Stomach (tissue), 8 donors: ENCODE measurements at regions not wholly inside any gene's neighbourhood (a gene's known extent, or its start where the extent isn't known, plus 50 kb on each side); places are given as distances from the start of the nearest gene placed in this dataset.

Experiments
- DNase-seq, 2 donors: peaks; one replicate each; pipeline versions ENCODE4 v3.0.0 to v3.0.0-alpha.2; 2013 to 2019
- H3K27ac ChIP-seq, 5 donors: fragments of 200-600 bp in 4 of 5; sonication (generic) in 4 of 5; one replicate each; pipeline ENCODE4 v1.5.1; 2013 to 2019; ENCODE audit warnings: mild to moderate bottlenecking in 1 of 5, moderate library complexity in 1 of 5
- H3K27me3 ChIP-seq, 3 donors: fragments of 200-600 bp; sonication (generic); one replicate each; pipeline ENCODE4 v1.5.1; 2017 to 2019; ENCODE audit warnings: mixed run types in 1 of 3
- H3K36me3 ChIP-seq, 4 donors: fragments of 200-600 bp; sonication (generic); 1 replicate in 3 of 4; 2 replicates in 1 of 4; pipeline ENCODE4 v1.5.1; 2016 to 2019
- H3K4me1 ChIP-seq, 4 donors: fragments of 200-600 bp; sonication (generic); one replicate each; pipeline ENCODE4 v1.5.1; 2016 to 2019
- H3K4me3 ChIP-seq, 4 donors: fragments of 200-600 bp; sonication (generic) in 3 of 4; one replicate each; pipeline ENCODE4 v1.5.1; 2016 to 2019; ENCODE audit warnings: mild to moderate bottlenecking in 1 of 4
- H3K9me3 ChIP-seq, 4 donors: fragments of 200-600 bp; sonication (generic); one replicate each; pipeline ENCODE4 v1.5.1; 2016 to 2019
- CTCF ChIP-seq, 7 experiments: fragments of 450-650 bp in 4 of 7; fragments of 200-600 bp in 3 of 7; sonication (generic) in 3 of 7; IDR thresholded peaks; one replicate each; pipeline ENCODE4 v1.5.1; 2016 to 2019; ENCODE audit warnings: antibody characterized with exemption in 7 of 7, control low read depth in 2 of 7, mild to moderate bottlenecking in 1 of 7
- EP300 ChIP-seq: sonication (generic); formaldehyde crosslinking; IDR thresholded peaks from one replicate; pipeline ENCODE4 v1.6.1; 2017; ENCODE audit warnings: antibody characterized with exemption
- POLR2A ChIP-seq, 4 donors: fragments of 450-650 bp; IDR thresholded peaks; one replicate each; pipeline ENCODE4 v1.6.1; 2016; ENCODE audit warnings: antibody characterized with exemption in 4 of 4, control low read depth in 2 of 4, mild to moderate bottlenecking in 1 of 4, moderate library complexity in 1 of 4
- POLR2AphosphoS5 ChIP-seq, 3 donors: sonication (generic); formaldehyde crosslinking; IDR thresholded peaks; one replicate each; pipeline ENCODE4 v1.6.1; 2016; ENCODE audit warnings: antibody characterized with exemption in 3 of 3
- WGBS, 5 donors: extraction: QIAGEN DNeasy Blood & Tissue Kit in 3 of 5; methylation state at CpG; one replicate each; pipeline versions ENCODE4 v1.1.5 to v1.1.7; 2013 to 2018; 5-methylcytosine and 5-hydroxymethylcytosine counted together
- intact Hi-C: fragments of 100-400 bp; cut with DNase I; formaldehyde crosslinking; loops from one replicate; pipeline ENCODE4 v1.15.1; 2023; ENCODE audit warnings: low total_unique reads
- donor health status: healthy with polysubstance abuse.
- donor health status: Bipolar disorder and iron deficiency.
- donor health status: healthy.

GRCh38 chr20:42005211-42005610, 387.0 kb upstream of the CHD6 start:
- H3K27ac ChIP-seq, result no peak overlapping the region
- DNase-seq, result no peak
- intact Hi-C loops, result no loop called here
- no peaks in the 10 kb centered on the region for H3K4me1 ChIP-seq
- no peak for TF ChIP-seq POLR2AphosphoS5 (IDR thresholded peaks at IDR 0.05)
- TF ChIP-seq CTCF (IDR thresholded peaks at IDR 0.05), result no peak
- no peak for TF ChIP-seq EP300
- no peak for TF ChIP-seq POLR2A (IDR thresholded peaks at IDR 0.05)
- H3K27me3 ChIP-seq, result peaks cover 0 to 7% (median 0%) of the 10 kb centered on the region in 3 donors
- H3K9me3 ChIP-seq, result peaks cover 6 to 12% (median 10%) of the 10 kb centered on the region in 4 donors
- H3K4me3 ChIP-seq, result no peak overlapping the region
- H3K36me3 ChIP-seq, result no peaks in the 10 kb centered on the region

GRCh38 chr20:42003380-42003779, 385.2 kb upstream of the CHD6 start:
- no peak for DNase-seq
- TF ChIP-seq EP300 (no peak), CTCF (IDR thresholded peaks at IDR 0.05) (no peak), POLR2A (IDR thresholded peaks at IDR 0.05) (no peak), POLR2AphosphoS5 (IDR thresholded peaks at IDR 0.05) (no peak)
- Histone ChIP-seq H3K4me1 (no peaks in the 10 kb centered on the region), H3K36me3 (no peaks in the 10 kb centered on the region), H3K4me3 (no peak overlapping the region), H3K27ac (no peak overlapping the region), H3K9me3 (peaks cover 0 to 13% (median 10%) of the 10 kb centered on the region in 4 donors), H3K27me3 (peaks cover 0 to 7% (median 0%) of the 10 kb centered on the region in 3 donors)
- WGBS, 5 donors, result 84 to 94% (median 90%) methylated on average over 2 of the region's 2 CpGs
- intact Hi-C loops, result no loop called here

- no peaks in the 10 kb centered on the region for H3K27me3 ChIP-seq
- H3K36me3 ChIP-seq, result no peaks in the 10 kb centered on the region
- no peak overlapping the region for H3K27ac ChIP-seq
- H3K4me3 ChIP-seq, result no peak overlapping the region
- 89 to 95% (median 92%) methylated on average over 52 to 92 of the region's 92 CpGs for WGBS, 5 donors
- TF ChIP-seq POLR2AphosphoS5 (IDR thresholded peaks at IDR 0.05) (no peak), EP300 (no peak), CTCF (IDR thresholded peaks at IDR 0.05) (no peak), POLR2A (IDR thresholded peaks at IDR 0.05) (no peak)
- no peaks in the 10 kb centered on the region for H3K4me1 ChIP-seq
- H3K9me3 ChIP-seq, result peaks cover 0 to 15% (median 13%) of the 10 kb centered on the region in 4 donors
- DNase-seq, result no peak
- intact Hi-C loops, result no loop called here
These were observed 380.6 kb upstream of the CHD6 start for GRCh38 chr20:41998539-41999341.

GRCh38 chr20:41996951-41997350, 378.8 kb upstream of the CHD6 start:
- DNase-seq, result no peak
- Histone ChIP-seq H3K9me3 (peaks cover 0 to 15% (median 13%) of the 10 kb centered on the region in 4 donors), H3K27ac (no peak overlapping the region), H3K36me3 (no peaks in the 10 kb centered on the region), H3K4me3 (no peak overlapping the region), H3K27me3 (no peaks in the 10 kb centered on the region), H3K4me1 (no peaks in the 10 kb centered on the region)
- WGBS, 5 donors, result 66 to 89% (median 80%) methylated on average over 3 of the region's 3 CpGs
- intact Hi-C loops, result no loop called here
- TF ChIP-seq POLR2A (IDR thresholded peaks at IDR 0.05), result no peak
- TF ChIP-seq EP300, result no peak
- TF ChIP-seq CTCF (IDR thresholded peaks at IDR 0.05), result no peak
- no peak for TF ChIP-seq POLR2AphosphoS5 (IDR thresholded peaks at IDR 0.05)
